Hepatocyte (in vitro differentiated cells): ENCODE measurements at regions not wholly inside any gene's neighbourhood (a gene's known extent, or its start where the extent isn't known, plus 50 kb on each side); places are given as distances from the start of the nearest gene placed in this dataset.

Experiments used
- DNase-seq: peaks from one replicate; pipeline ENCODE4 v3.0.0-alpha.2; 2016; ENCODE audit warnings: low spot score
- H2AFZ ChIP-seq: fragments of 200-600 bp; sonication (generic); 2 replicates; pipeline ENCODE4 v1.6.0; 2016; ENCODE audit warnings: antibody characterized with exemption, mild to moderate bottlenecking
- H3K27ac ChIP-seq: fragments of 200-600 bp; sonication (generic); 2 replicates; pipeline ENCODE4 v1.5.1; 2016; ENCODE audit warnings: mild to moderate bottlenecking
- H3K27me3 ChIP-seq: fragments of 200-600 bp; sonication (generic); 2 replicates; pipeline ENCODE4 v1.6.1; 2016
- H3K36me3 ChIP-seq: fragments of 200-600 bp; sonication (generic); replicated peaks from 2 replicates; pipeline ENCODE4 v1.5.1; 2016; ENCODE audit warnings: low read depth; ENCODE audit not compliant: insufficient read depth
- H3K4me1 ChIP-seq: fragments of 200-600 bp; sonication (generic); 2 replicates; pipeline ENCODE4 v1.5.1; 2016; ENCODE audit warnings: mild to moderate bottlenecking, moderate library complexity; ENCODE audit not compliant: insufficient read depth
- H3K4me2 ChIP-seq: fragments of 200-600 bp; sonication (generic); 2 replicates; pipeline ENCODE4 v1.6.0; 2016
- H3K4me3 ChIP-seq: fragments of 200-600 bp; sonication (generic); 2 replicates; pipeline ENCODE4 v1.5.1; 2016; ENCODE audit warnings: mild to moderate bottlenecking
- H3K79me2 ChIP-seq: fragments of 200-600 bp; sonication (generic); 2 replicates; pipeline ENCODE4 v1.6.0; 2017; ENCODE audit warnings: mild to moderate bottlenecking
- H3K9me2 ChIP-seq: fragments of 200-600 bp; sonication (generic); replicated peaks from 2 replicates; pipeline ENCODE4 v1.6.0; 2017; ENCODE audit warnings: mild to moderate bottlenecking; ENCODE audit not compliant: insufficient read depth
- H3K9me3 ChIP-seq: fragments of 200-600 bp; sonication (generic); 2 replicates; pipeline ENCODE4 v1.5.1; 2016; ENCODE audit warnings: low read depth, mild to moderate bottlenecking
- H4K20me1 ChIP-seq: fragments of 200-600 bp; sonication (generic); 2 replicates; pipeline ENCODE4 v1.6.0; 2016; ENCODE audit warnings: mild to moderate bottlenecking; ENCODE audit not compliant: insufficient read depth, poor library complexity, severe bottlenecking
- EZH2 ChIP-seq: fragments of 200-600 bp; sonication (generic); IDR thresholded peaks from 2 replicates; pipeline ENCODE4 v1.6.1; 2016; ENCODE audit warnings: antibody characterized with exemption, mild to moderate bottlenecking, borderline replicate concordance
- EZH2phosphoT487 ChIP-seq: fragments of 200-600 bp; sonication (generic); IDR thresholded peaks from one replicate; pipeline ENCODE4 v1.6.1; 2018; ENCODE audit warnings: antibody characterized with exemption, mild to moderate bottlenecking, low read depth, moderate library complexity; ENCODE audit not compliant: unreplicated experiment, severe bottlenecking
- WGBS: methylation state at CpG from one replicate; pipeline ENCODE4 v1.1.6; 2016; ENCODE audit warnings: low lambda C conversion rate; ENCODE audit errors: missing lambda C conversion rate; 5-methylcytosine and 5-hydroxymethylcytosine counted together
- TF ChIP-seq, protein P1 (sequence below): fragments of 200-600 bp; sonication (generic); IDR thresholded peaks from 2 replicates; pipeline ENCODE4 v1.5.1; 2016; ENCODE audit warnings: antibody characterized with exemption, mild to moderate bottlenecking; ENCODE audit not compliant: poor library complexity

GRCh38 chr7:115505136-115505535, 525.4 kb downstream of the TFEC start:
- Histone ChIP-seq H2AFZ (no peak overlapping the region), H4K20me1 (no peaks in the 10 kb centered on the region), H3K9me2 (no peaks in the 10 kb centered on the region), H3K4me2 (no peak overlapping the region), H3K79me2 (no peaks in the 10 kb centered on the region), H3K4me3 (no peak overlapping the region), H3K27ac (no peak overlapping the region), H3K27me3 (no peaks in the 10 kb centered on the region), H3K4me1 (no peaks in the 10 kb centered on the region), H3K36me3 (no peaks in the 10 kb centered on the region), H3K9me3 (no peaks in the 10 kb centered on the region)
- no peak for DNase-seq
- TF ChIP-seq EZH2phosphoT487 (no peak), EZH2 (no peak)
- TF ChIP-seq, protein P1, sequence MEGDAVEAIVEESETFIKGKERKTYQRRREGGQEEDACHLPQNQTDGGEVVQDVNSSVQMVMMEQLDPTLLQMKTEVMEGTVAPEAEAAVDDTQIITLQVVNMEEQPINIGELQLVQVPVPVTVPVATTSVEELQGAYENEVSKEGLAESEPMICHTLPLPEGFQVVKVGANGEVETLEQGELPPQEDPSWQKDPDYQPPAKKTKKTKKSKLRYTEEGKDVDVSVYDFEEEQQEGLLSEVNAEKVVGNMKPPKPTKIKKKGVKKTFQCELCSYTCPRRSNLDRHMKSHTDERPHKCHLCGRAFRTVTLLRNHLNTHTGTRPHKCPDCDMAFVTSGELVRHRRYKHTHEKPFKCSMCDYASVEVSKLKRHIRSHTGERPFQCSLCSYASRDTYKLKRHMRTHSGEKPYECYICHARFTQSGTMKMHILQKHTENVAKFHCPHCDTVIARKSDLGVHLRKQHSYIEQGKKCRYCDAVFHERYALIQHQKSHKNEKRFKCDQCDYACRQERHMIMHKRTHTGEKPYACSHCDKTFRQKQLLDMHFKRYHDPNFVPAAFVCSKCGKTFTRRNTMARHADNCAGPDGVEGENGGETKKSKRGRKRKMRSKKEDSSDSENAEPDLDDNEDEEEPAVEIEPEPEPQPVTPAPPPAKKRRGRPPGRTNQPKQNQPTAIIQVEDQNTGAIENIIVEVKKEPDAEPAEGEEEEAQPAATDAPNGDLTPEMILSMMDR: no peak

DNA sequence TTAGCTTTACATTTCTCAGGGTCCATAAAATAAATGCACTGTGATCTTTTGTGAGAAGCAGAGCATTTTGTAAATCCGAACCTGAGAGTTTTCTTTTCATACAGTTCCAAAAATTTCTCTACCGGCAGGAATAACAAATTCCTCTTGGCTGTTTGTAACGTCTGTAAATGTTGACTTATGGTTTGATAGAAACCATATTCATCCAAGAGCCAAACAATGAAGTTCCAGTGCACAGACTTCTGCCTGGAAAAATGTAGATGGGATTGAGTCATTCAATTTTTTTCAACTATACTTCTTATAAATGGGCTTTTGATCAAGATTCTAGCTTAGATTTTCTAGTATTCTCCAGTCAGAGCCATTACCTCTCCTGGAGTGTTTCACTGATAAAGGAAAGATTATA, 530.6 kb downstream of the TFEC start:
- TF ChIP-seq EZH2phosphoT487 (no peak), EZH2 (no peak)
- TF ChIP-seq, protein P1: no peak
- Histone ChIP-seq H3K36me3 (no peaks in the 10 kb centered on the region), H3K4me2 (no peak overlapping the region), H3K4me1 (no peaks in the 10 kb centered on the region), H3K79me2 (no peaks in the 10 kb centered on the region), H4K20me1 (no peaks in the 10 kb centered on the region), H2AFZ (no peak overlapping the region), H3K27me3 (no peaks in the 10 kb centered on the region), H3K27ac (no peak overlapping the region), H3K9me2 (no peaks in the 10 kb centered on the region), H3K9me3 (no peaks in the 10 kb centered on the region), H3K4me3 (no peak overlapping the region)
- no peak for DNase-seq
- WGBS: 66% methylated on average over 3 of the region's 3 CpGs

DNA sequence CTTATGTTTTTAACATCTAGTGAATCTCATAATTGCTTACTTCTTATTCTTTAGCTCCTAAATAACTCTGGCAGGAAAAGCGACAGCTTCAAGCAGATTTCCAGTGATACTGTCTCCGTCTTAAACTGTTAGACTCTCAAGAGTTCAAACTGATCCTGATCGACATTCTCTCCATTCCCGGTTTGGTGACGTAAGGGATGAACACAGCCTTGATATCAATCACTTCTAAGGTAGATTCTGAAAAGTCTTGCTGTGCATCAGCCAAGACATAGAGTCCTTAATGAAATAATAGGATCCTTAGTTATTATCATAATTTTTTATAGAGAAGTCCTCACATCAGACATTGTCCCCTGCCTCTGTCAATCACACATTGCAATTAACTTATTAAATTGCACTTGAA, 534.6 kb downstream of the TFEC start:
- H3K27ac ChIP-seq: no peak overlapping the region
- H3K36me3 ChIP-seq: no peaks in the 10 kb centered on the region
- H3K9me2 ChIP-seq: no peaks in the 10 kb centered on the region
- H2AFZ ChIP-seq: no peak overlapping the region
- H3K4me1 ChIP-seq: no peaks in the 10 kb centered on the region
- H3K4me2 ChIP-seq: no peak overlapping the region
- H3K4me3 ChIP-seq: no peak overlapping the region
- DNase-seq: no peak
- 87% methylated on average over 5 of the region's 5 CpGs for WGBS
- H4K20me1 ChIP-seq: no peaks in the 10 kb centered on the region
- no peaks in the 10 kb centered on the region for H3K79me2 ChIP-seq
- no peaks in the 10 kb centered on the region for H3K27me3 ChIP-seq
- TF ChIP-seq, protein P1: no peak
- TF ChIP-seq EZH2: no peak
- no peaks in the 10 kb centered on the region for H3K9me3 ChIP-seq

DNA sequence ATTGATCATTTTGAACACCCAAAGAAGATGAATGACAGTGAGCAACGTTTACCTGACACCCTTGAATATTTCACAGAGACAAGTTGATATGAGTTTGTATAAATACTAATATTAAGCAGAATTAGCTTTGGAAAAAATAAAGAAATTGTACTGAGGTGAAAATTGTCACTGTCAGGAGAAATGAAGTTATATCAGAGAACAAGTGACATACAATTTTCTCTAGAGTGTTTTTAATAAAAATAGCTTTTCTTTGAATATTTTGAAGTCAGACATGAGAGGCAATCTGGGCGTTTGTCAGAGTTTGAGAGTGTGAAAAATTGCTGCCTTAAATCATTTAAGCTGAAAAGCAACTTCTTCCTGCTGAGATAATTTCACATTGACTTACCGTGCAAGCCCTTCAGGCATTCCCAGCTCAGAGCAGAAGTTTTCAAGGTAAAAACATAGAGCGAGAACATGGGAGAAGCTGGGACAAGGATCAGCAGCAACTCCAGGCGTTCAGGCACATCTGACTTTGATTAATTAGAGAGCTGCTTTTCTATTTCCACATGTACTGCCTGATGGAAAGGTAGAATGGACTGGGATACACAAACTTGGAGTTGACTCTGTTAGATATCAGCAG, 535.9 kb downstream of the TFEC start:
- no peaks in the 10 kb centered on the region for H3K27me3 ChIP-seq
- no peaks in the 10 kb centered on the region for H3K36me3 ChIP-seq
- H3K79me2 ChIP-seq: no peaks in the 10 kb centered on the region
- no peak for DNase-seq
- TF ChIP-seq EZH2: no peak
- TF ChIP-seq EZH2phosphoT487: no peak
- TF ChIP-seq, protein P1: no peak
- no peak overlapping the region for H3K4me2 ChIP-seq
- WGBS: 45% methylated on average over 5 of the region's 5 CpGs
- H3K4me3 ChIP-seq: no peak overlapping the region
- H3K9me3 ChIP-seq: no peaks in the 10 kb centered on the region
- no peak overlapping the region for H2AFZ ChIP-seq
- H4K20me1 ChIP-seq: no peaks in the 10 kb centered on the region
- no peak overlapping the region for H3K27ac ChIP-seq
- no peaks in the 10 kb centered on the region for H3K9me2 ChIP-seq
- H3K4me1 ChIP-seq: no peaks in the 10 kb centered on the region
